HG02763 (cell line): ENCODE measurements at regions not wholly inside any gene's neighbourhood (a gene's known extent, or its start where the extent isn't known, plus 50 kb on each side); places are given as distances from the start of the nearest gene placed in this dataset.

Experiments used
- ATAC-seq: cut with Tn5 transposase; IDR thresholded peaks from one replicate; pipeline ENCODE4 v1.9.1; 2021; ENCODE audit warnings: mild to moderate bottlenecking, moderate library complexity; ENCODE audit not compliant: unreplicated experiment

DNA sequence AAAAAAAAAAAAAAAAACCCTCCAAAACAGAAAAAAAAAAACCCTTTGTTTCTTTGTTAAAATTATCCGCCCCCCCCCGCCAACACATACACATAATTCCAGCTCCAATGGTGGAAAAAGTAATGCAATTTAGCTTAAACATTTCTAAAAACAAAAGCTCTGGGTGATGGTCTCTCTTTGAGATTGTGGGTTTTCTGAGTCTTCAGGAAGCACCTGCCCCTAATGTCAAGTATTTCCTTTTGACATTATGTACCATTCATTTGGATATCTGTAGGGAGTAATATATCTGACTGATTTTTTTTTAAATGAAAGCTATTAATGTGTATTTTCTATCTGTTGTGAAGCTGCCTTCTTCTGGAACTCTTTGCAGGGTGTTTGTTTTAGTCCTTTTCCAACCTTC is 389.7 kb downstream of the TAF11L14 start:
- no peak for ATAC-seq

DNA sequence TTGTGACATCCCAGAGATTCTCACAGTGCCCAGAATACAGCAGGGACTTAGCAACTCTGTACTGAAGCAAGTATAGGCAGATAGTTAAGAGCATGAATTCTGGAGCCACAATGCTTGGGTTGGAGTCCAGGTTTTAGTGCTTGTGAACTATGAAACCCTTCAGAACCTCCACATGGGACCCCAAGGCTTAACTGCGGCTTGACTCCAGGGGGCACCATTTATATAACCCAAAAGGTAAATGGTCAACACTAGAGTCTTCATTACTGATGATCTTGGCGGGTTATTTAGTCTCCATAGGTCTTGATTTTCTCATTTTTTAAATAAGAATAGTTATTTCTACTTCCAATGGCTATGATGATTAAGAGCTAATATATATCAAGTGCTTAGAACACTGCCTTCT is 390.3 kb downstream of the TAF11L14 start:
- ATAC-seq = no peak

DNA sequence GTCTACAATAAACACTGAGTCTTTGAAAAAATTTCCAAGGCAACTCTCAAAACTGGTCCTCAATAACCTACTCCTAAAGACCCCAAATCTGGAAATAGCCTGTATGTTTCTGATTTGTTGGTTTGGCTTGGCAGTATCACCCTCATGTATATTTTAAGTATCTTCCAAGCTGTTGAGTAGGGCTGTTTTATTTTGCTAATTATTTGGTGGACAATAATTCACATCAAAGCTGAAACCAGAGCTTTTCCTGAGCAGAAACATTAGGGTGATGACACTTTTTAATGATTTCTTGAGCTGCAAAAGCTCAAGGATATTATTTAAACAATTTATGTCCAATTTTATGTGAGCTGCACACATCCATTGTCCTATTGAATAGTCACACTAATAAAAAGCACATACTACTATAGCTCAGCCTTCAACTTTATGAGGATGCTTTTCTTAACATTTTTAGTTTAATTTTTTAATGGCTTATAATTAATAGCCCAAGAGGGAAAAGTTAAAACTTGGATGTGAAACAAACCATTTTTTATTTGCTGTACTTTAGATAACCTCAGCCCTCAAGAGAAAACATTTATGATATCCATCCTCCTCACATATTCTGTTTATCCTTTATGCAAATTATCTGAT is 393.1 kb downstream of the TAF11L14 start:
- ATAC-seq = no peak

DNA sequence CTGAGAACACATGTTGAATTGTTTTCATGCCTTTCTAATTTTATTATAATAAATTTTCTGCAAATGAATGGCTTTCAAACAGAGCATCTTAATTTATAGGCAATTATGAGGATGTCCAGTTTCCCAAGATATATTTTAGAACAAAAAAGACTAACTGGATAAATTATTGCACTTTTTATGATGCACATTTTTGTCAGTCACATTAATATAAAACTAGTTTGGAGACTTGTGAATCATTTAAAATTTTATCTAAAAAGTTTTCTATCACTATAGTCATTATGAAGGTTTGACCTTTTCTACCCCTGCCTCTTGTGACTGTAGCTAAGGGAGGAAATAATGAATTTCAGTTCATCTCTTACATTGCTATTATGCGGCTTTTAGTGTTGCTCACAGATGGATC is 393.8 kb downstream of the TAF11L14 start:
- ATAC-seq = no peak

DNA sequence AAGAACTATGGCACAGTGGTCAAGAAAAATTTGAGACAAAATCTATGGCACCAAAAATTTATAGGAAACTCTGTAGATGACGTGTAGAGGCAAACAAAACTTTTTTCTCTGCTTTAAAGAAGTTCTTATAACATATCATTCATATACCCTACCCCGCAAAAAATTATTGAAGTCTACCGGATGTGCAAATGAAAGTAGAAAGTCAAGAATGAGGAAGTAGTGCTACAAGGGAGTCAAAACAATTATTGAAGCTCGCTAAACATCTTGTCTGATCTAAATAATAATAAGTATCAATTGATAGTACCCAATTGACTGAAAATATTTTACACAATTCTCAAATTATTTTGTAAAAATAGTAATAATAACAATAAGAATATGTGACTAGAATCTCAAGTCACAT is 398.5 kb downstream of the TAF11L14 start:
- ATAC-seq = no peak

DNA sequence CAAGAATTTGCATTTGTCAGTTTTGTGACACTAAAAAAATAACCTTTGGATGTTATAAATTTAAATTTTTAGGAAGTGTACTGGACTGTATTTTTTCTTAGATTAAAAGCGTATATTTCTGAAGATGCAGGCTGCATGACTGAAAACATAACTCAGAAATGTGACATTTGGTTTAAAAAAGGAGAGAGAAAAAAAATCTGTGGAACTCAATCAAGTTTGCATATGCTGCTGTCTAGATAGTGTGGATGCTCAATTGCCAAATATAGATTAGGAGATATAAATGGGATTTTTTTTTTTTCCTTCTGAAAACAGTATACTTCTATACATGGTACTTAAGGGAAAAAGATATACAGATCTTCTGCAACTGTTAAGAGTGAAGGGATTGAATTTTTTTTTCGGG is 402.3 kb downstream of the TAF11L14 start:
- no peak for ATAC-seq

DNA sequence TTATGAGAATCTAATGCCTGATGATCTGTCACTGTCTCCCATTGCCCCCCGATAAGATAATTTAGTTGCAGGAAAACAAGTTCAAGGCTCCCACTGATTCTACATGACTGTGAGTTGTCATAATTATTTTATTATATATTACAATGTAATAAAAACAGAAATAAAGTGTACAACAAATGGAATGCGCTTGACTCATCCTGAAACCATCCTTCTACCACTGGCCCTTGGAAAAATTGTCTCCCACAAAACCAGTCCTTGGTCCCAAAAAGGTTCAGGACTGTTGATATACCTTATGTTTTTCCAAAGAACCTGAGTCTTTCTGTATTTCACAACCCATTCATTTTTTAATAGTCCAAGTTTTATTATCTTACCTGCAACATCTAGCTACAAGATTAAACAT is 403.5 kb downstream of the TAF11L14 start:
- no peak for ATAC-seq

DNA sequence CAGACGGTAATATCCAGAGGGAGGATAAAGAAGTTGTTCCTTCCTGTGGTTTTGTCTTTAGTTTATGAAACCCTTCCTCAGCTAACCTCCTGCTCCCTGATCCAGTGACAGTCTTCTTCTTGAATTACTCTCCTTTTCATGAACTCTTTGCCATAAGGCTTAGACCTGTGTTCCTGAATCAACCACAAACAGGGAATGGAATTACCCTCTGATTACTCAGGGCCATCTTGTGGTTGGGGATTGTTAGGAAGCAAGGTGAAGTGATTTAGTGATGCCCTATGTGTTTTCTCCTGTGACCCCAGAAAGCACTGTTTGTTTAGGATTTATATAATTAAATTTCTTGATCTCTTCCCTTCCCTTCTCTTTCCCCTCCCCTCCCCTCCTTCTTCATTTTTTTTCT is 409.1 kb downstream of the TAF11L14 start:
- ATAC-seq = no peak

DNA sequence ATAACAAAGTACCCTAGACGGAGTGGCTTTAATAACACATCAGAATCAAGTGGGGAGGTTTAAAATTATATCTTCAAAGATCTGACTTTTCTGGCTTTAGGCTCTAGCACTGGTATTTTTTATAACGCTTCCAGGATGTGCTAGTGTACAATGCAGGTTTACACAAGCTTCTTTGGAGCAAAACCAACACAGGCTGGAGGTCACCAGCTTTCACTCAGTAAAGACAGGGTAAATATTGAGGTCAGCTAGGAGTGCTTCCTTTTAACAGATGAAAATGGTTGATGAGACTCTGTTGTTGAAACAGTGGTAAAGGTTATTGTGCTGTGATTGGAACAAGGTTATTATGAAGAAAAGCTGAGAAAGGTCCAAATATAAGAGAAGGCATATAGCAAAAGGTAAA is 414.2 kb downstream of the TAF11L14 start:
- ATAC-seq = no peak

DNA sequence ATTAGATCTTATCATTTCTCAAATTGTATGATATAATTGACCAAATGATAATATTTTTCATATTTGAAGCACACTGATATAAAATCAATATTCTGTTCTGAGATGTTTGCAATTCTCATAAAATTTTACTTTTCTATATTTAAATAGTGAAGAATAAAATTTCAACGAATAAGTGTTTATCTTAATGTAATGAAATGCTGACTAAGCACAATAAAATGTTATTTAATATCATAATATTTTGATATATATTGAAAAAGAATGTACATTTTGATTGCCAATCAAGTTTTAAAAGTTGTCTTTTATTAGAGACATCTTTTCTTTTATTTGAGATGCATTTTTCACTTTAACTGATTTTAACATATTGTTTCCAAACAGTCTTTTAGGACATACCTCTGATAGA is 416.1 kb downstream of the TAF11L14 start:
- no peak for ATAC-seq

DNA sequence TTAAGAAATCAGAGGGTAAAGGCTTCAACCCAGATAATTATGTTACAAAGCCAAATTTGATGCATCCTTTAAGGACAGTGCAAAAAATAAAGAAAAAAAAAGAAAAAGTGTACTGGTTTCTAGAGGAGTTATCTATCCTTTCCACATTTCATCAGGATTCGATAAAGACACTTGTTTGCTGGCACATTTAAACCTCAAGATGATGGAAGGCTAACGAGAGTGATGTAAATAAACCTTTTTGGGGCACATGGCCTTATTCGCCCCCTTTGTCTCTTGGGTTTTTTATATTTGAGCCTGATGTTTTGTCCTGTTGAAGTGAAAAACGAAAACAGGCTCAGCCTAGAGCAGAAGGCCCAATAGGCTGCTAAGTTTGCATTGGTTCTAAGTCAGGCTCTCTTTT is 416.5 kb downstream of the TAF11L14 start:
- ATAC-seq = no peak

DNA sequence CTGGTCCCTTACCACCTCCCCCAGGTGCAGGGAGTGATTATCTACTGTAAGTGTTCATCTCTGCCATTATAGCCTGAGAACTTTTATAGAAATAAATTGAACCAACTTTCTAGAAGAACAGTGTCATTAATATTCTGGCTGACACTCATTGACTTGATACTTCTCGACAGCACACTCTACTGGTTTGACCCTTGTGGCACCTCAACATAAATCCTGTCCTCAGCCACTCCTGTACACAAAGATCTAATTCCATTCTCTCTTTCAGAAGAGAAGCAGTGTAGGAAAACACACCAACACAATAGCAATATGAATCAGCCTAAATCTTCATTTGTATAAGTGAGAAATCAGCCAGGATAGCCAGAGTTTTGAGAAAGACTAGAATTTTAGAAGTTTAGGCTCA is 417.7 kb downstream of the TAF11L14 start:
- no peak for ATAC-seq

DNA sequence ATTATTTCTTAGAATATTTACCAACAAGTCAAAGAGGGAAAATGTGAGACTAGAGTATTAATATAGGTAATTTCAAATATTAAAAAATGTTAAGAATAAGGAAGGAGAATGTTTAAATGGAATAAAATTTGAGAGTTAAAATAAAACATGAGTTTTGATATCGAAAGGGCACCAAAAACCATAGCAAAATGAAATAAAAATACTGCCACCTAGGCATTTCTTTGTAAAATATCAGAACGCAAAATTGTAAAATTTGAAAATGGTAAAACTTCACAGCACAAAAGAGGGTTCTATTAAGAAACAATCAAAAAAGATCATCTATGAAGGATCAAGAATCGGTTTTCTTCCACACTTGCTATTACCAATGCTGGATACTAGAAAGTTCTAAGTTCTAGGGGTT is 418.3 kb downstream of the TAF11L14 start:
- no peak for ATAC-seq

DNA sequence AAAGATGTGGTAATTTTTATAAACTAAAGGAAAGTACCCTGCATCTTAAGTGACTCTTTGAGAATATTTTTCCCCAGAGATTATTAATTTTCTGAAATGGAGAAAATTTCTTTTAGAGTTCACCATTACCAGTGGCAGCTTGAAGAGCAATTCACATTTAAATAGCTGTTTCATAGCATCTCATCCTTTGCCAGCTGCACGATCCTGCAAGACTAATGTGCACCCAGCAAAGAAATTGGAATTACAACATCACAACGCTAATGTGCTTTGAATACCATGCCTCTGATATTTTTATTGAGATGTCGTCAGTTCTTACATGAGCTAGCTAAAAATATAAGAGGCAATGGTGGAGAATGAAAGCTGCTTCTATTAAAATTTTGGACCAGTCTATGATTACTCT is 423.5 kb downstream of the TAF11L14 start:
- ATAC-seq = no peak

DNA sequence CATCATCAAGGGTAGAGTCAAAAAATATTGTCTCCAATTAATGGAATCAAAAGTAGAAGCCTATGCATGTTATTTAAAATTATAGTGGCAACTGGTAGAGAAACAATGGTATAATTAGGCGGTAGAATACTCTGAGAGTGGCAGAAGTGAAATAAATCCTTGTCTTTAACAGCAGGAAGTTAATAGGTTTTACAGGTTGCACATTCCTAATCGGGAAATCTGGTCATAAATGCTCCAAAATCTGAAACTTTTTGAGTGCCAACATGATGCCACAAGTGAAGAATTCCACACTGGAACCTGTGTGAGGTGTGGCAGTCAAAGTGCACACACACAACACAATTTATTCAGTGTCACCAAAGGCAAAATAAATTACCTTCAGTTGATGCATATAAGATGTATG is 433.4 kb downstream of the TAF11L14 start:
- no peak for ATAC-seq

DNA sequence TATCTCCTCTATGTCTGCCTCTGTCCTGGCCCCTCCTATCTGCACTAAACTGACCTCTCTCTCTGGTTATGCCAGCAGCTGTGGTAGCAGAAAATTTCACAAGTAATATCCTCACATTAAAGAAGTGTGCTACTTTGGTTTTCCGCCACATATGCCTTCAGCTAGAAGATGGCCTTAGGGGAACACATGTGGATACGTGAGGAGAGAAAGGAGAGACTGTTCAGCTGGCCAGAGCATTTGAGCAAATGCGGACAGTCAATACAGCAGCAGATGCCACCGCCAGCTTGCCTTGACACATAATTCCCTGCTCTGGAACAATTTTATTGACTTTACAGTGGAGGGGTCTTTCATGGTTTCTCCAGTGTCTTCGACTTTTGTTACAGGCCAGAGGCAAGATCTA is 434.6 kb downstream of the TAF11L14 start:
- ATAC-seq = no peak

DNA sequence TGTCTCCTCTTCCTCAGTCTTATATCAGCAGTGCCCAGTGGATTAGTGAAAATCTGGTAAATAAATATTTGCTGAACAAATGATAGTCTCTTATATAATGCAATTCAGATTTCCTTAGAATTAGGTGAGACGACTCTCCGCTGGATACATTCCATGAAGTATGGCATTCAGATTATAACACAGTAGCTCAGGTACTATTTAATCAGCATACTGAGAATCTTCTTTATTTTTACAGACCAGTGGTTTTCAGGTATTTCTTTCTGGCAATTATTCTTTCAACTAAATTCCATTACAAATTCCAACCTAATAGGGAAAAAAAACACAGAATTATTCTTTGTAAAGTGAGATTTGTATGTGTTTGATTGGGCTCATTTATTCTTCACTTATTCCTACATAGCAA is 435.5 kb downstream of the TAF11L14 start:
- ATAC-seq = no peak

DNA sequence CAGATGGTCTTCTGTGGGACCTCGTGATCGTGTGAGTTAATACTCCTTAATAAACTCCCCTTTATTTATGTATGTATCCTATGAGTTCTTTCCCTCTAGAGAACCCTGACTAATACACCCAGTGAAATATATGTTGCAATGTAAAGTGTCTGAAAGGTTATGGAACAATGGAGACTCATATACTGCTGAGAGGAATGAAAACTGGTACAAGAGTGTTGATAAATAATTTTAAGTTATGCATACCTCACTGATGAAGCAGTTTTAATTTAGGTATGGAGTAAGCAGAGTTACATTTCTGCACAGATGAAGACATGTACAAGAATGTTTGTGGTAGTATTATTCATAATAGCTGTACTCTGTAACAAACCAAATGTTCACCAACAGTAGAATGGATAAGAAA is 438.3 kb downstream of the TAF11L14 start:
- no peak for ATAC-seq

DNA sequence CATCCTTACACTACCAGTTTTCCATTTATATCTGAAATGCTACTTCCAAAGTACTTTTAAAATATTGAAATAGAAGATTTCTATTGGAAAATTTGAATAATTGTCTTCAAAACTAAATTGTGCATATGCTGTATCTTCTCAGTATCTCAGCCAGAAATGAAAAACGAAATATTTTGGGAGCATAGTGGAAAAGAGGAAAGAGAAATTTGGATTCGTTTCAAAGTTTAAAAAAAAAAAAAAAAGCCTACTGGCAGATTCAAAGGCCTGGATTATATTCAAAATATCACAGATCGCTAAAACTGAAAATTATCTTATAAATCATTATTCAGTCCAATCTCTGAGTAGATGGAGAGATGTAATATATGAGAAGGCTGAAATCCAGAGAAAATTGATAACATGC is 440.7 kb downstream of the TAF11L14 start:
- no peak for ATAC-seq

DNA sequence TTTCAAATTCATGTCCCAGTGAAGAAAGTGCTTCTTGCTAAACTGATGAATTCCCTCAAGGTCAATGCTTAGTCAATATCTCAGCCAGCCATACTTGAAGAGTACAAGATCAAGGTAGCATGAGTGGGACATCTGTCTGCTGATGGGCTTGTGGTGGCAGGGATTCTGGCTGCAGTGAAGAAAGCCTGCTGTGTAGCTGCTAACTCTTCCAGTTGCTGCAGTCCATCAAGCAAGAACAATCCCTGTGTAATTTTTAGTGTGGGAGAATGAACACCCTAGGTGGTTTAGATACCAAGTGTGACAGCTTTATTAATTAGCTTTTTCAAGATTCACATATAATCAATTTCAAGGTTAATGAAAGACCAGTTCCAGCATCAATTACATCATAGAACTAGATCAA is 443.9 kb downstream of the TAF11L14 start:
- ATAC-seq = no peak

DNA sequence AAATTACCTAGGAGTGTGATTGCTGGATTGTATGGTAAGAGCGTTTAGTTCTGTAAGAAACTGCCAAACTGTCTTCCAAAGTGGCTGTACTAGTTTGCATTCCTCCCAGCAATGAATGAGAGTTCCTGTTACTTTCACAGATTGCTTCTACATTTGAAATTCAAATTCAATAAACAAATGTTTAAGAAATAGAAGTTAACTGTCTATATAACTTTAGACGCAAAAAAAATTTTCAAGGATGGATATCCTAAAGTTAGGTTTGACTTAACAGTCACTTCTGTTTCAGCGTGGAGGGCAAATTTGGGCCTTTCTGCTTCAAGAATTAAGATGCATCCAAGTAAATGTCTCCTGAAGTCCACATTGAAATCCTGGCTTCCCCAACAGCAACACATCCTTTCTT is 445.6 kb downstream of the TAF11L14 start:
- no peak for ATAC-seq

DNA sequence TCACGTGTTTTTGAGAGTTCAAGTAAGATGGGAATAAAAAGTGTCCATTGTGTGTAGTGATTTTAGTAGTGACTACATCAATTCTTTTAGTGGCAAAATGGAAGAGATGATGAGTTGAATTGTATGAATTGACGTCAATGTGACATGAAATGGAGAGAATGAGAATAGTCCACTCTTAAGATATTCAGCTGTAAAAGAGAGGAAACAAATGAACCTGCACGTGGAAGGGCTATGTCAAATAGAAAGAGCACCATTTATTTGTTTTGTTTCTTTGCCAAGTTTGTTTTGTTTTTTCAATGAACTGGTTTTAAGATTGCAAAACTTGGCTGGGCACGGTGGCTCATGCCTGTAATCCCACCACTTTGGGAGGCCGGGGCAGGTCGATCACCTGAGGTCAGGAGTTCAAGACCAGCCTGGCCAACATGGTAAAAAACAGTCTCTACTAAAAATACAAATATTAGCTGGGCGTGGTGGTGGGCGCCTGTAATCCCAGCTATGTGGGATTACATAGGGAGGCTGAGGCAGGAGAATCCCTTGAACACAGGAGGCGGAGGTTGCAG is 453.8 kb downstream of the TAF11L14 start:
- ATAC-seq = no peak

DNA sequence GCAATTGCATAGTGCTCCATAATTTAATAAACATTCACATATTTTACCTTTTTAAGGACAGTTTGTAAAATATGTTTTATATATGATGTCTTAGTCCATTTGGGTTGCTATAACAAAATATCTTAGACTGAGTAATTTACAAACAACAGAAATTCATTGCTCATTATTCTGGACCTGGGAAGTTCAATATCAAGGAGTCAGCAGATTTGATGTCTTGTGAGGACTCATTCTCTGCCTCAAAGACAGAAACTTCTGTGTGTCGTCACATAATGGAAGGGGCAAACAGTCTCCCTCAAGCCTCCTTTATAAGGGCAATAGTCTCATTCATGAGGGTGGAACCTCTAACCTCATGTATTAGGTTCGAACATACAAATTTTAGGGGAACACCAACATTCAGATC is 455.9 kb downstream of the TAF11L14 start:
- no peak for ATAC-seq
